ENCODE measurements at regions not wholly inside any gene's neighbourhood (a gene's known extent, or its start where the extent isn't known, plus 50 kb on each side); places are given as distances from the start of the nearest gene placed in this dataset.

- TF ChIP-seq CTCF (IDR thresholded peaks at IDR 0.05) (no peak), POLR2A (IDR thresholded peaks at IDR 0.05) (no peak)
These were observed 366.0 kb downstream of the HTR1A start for GRCh38 chr5:63596254-63596653.

Data from transverse colon (tissue), 3 donors.